Liver (tissue), 8 donors: ENCODE measurements at regions not wholly inside any gene's neighbourhood (a gene's known extent, or its start where the extent isn't known, plus 50 kb on each side); places are given as distances from the start of the nearest gene placed in this dataset.

Experiments used
- DNase-seq: peaks from one replicate; pipeline ENCODE4 v3.0.0-alpha.2; 2017; ENCODE audit warnings: low spot score
- H3K27ac ChIP-seq, 2 donors: one replicate each; pipeline ENCODE4 v1.7.0; 2013; ENCODE audit warnings: inconsistent platforms in 2 of 2, low read length in 2 of 2, control low read depth in 1 of 2, low read depth in 1 of 2, mild to moderate bottlenecking in 1 of 2
- H3K27me3 ChIP-seq, 4 donors: one replicate each; pipeline versions ENCODE4 v1.6.1 to v1.7.0; 2013; ENCODE audit warnings: low read length in 3 of 4, inconsistent platforms in 1 of 4, mild to moderate bottlenecking in 1 of 4, moderate library complexity in 1 of 4; ENCODE audit not compliant: control insufficient read depth in 4 of 4, insufficient read depth in 4 of 4
- H3K36me3 ChIP-seq, 4 donors: one replicate each; pipeline versions ENCODE4 v1.6.1 to v1.7.0; 2013; ENCODE audit warnings: low read length in 3 of 4, mild to moderate bottlenecking in 3 of 4, low read depth in 1 of 4, moderate library complexity in 1 of 4; ENCODE audit not compliant: control insufficient read depth in 4 of 4, insufficient read depth in 3 of 4
- H3K4me1 ChIP-seq, 4 donors: one replicate each; pipeline versions ENCODE4 v1.6.1 to v1.7.0; 2013; ENCODE audit warnings: low read length in 3 of 4, mild to moderate bottlenecking in 3 of 4, moderate library complexity in 1 of 4; ENCODE audit not compliant: control insufficient read depth in 4 of 4, insufficient read depth in 4 of 4
- H3K4me3 ChIP-seq, 3 donors: one replicate each; pipeline versions ENCODE4 v1.6.1 to v1.7.0; 2013; ENCODE audit warnings: low read length in 3 of 3, control low read depth in 1 of 3, low read depth in 1 of 3, mild to moderate bottlenecking in 1 of 3
- H3K9ac ChIP-seq, 2 donors: one replicate each; pipeline ENCODE4 v1.7.0; 2013; ENCODE audit warnings: low read length in 2 of 2, mild to moderate bottlenecking in 2 of 2, moderate library complexity in 2 of 2, control low read depth in 1 of 2, low read depth in 1 of 2
- H3K9me3 ChIP-seq, 4 donors: one replicate each; pipeline versions ENCODE4 v1.6.1 to v1.7.0; 2013; ENCODE audit warnings: low read length in 3 of 4; ENCODE audit not compliant: control insufficient read depth in 4 of 4
- ATF3 ChIP-seq: IDR thresholded peaks from 2 replicates; pipeline ENCODE4 v1.6.1; 2016; ENCODE audit warnings: antibody characterized with exemption
- EGR1 ChIP-seq, 2 donors: IDR thresholded peaks; 2 replicates each; pipeline ENCODE4 v1.6.1; 2016 to 2018; ENCODE audit warnings: antibody characterized with exemption in 2 of 2, low read depth in 2 of 2
- FOXA1 ChIP-seq: IDR thresholded peaks from 2 replicates; pipeline ENCODE4 v1.6.1; 2016; ENCODE audit warnings: antibody characterized with exemption
- FOXA2 ChIP-seq: IDR thresholded peaks from 2 replicates; pipeline ENCODE4 v1.6.1; 2016; ENCODE audit warnings: antibody characterized with exemption
- GABPA ChIP-seq, 2 donors: IDR thresholded peaks in 1 of 2; conservative IDR thresholded peaks in 1 of 2; 2 replicates each; pipeline ENCODE4 v1.6.1; 2016; ENCODE audit warnings: antibody characterized with exemption in 2 of 2, mild to moderate bottlenecking in 1 of 2, moderate library complexity in 1 of 2
- HNF4A ChIP-seq, 2 donors: conservative IDR thresholded peaks; 2 replicates each; pipeline ENCODE4 v1.6.1; 2016; ENCODE audit warnings: antibody characterized with exemption in 2 of 2, mild to moderate bottlenecking in 2 of 2
- HNF4G ChIP-seq: IDR thresholded peaks from 2 replicates; pipeline ENCODE4 v1.6.1; 2016; ENCODE audit warnings: antibody characterized with exemption
- JUND ChIP-seq, 2 donors: IDR thresholded peaks; 2 replicates each; pipeline ENCODE4 v1.6.1; 2016; ENCODE audit warnings: antibody characterized with exemption in 2 of 2
- NR2F2 ChIP-seq: IDR thresholded peaks from 2 replicates; pipeline ENCODE4 v1.6.1; 2016; ENCODE audit warnings: antibody characterized with exemption
- RAD21 ChIP-seq, 2 donors: IDR thresholded peaks; 2 replicates each; pipeline ENCODE4 v1.6.1; 2016; ENCODE audit warnings: antibody characterized with exemption in 2 of 2, mild to moderate bottlenecking in 2 of 2
- REST ChIP-seq: IDR thresholded peaks from 2 replicates; pipeline ENCODE4 v1.6.1; 2016; ENCODE audit warnings: antibody characterized with exemption, mild to moderate bottlenecking
- RXRA ChIP-seq, 2 donors: IDR thresholded peaks; 2 replicates each; pipeline ENCODE4 v1.6.1; 2017 to 2018; ENCODE audit warnings: antibody characterized with exemption in 2 of 2, mild to moderate bottlenecking in 1 of 2
- SP1 ChIP-seq: IDR thresholded peaks from 2 replicates; pipeline ENCODE4 v1.6.1; 2018; ENCODE audit warnings: antibody characterized with exemption, mild to moderate bottlenecking
- TAF1 ChIP-seq: conservative IDR thresholded peaks from 2 replicates; pipeline ENCODE4 v1.6.1; 2016; ENCODE audit warnings: antibody characterized with exemption, mild to moderate bottlenecking
- YY1 ChIP-seq: IDR thresholded peaks from 2 replicates; pipeline ENCODE4 v1.6.1; 2016; ENCODE audit warnings: antibody characterized with exemption, mild to moderate bottlenecking
- ZBTB33 ChIP-seq: IDR thresholded peaks from 2 replicates; pipeline ENCODE4 v1.6.1; 2016; ENCODE audit warnings: antibody characterized with exemption
- WGBS: extraction: QIAGEN DNeasy Blood & Tissue Kit; methylation state at CpG from one replicate; pipeline ENCODE4 v1.1.7; 2013; 5-methylcytosine and 5-hydroxymethylcytosine counted together
- TF ChIP-seq, protein P1 (sequence below): IDR thresholded peaks from 2 replicates; pipeline ENCODE4 v1.6.1; 2016; ENCODE audit warnings: antibody characterized with exemption
- TF ChIP-seq, protein P2 (sequence below): fragments of 150-350 bp; IDR thresholded peaks from 2 replicates; pipeline ENCODE4 v1.5.1; 2017; ENCODE audit warnings: improper control_type of control experiment, low read depth, low read length; ENCODE audit not compliant: missing input control
- donor health status: healthy.
- donor health status: healthy.
- donor health status: healthy.
- donor health status: healthy.
- donor health status: healthy.

DNA sequence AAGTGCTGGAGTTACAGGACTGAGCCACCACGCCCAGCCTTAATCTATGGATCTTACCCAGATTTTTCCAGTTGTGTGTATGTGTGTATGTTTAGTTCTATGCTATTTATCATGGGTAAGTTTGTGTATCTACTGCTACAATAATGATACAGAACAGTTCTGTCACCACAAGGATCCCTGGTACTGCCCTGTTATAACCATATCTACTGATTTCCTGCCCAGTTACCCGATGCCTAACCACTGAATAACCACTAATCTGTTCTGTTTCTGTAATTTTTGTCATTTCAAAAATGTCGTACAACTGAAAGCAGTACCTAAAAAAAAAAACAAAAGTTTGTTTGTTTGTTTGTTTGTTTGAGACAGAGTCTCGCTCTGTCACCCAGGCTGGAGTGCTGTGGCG is 123.7 kb upstream of the RAP2B start:
- H3K36me3 ChIP-seq = no peaks in the 10 kb centered on the region
- 83% methylated on average over 5 of the region's 5 CpGs for WGBS
- TF ChIP-seq ZBTB33 (no peak), ATF3 (no peak), HNF4G (no peak), YY1 (no peak), SP1 (no peak), JUND (IDR thresholded peaks at IDR 0.05) (no peak), FOXA1 (no peak), RXRA (IDR thresholded peaks at IDR 0.05) (no peak), TAF1 (no peak), NR2F2 (no peak), GABPA (IDR thresholded peaks at IDR 0.05 in 1 of 2, conservative IDR thresholded peaks at IDR 0.05 in 1 of 2) (no peak), RAD21 (IDR thresholded peaks at IDR 0.05) (no peak), HNF4A (conservative IDR thresholded peaks at IDR 0.05) (no peak)
- TF ChIP-seq, protein P1, sequence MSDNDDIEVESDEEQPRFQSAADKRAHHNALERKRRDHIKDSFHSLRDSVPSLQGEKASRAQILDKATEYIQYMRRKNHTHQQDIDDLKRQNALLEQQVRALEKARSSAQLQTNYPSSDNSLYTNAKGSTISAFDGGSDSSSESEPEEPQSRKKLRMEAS = no peak
- TF ChIP-seq, protein P2, sequence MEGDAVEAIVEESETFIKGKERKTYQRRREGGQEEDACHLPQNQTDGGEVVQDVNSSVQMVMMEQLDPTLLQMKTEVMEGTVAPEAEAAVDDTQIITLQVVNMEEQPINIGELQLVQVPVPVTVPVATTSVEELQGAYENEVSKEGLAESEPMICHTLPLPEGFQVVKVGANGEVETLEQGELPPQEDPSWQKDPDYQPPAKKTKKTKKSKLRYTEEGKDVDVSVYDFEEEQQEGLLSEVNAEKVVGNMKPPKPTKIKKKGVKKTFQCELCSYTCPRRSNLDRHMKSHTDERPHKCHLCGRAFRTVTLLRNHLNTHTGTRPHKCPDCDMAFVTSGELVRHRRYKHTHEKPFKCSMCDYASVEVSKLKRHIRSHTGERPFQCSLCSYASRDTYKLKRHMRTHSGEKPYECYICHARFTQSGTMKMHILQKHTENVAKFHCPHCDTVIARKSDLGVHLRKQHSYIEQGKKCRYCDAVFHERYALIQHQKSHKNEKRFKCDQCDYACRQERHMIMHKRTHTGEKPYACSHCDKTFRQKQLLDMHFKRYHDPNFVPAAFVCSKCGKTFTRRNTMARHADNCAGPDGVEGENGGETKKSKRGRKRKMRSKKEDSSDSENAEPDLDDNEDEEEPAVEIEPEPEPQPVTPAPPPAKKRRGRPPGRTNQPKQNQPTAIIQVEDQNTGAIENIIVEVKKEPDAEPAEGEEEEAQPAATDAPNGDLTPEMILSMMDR = no peak
- no peak overlapping the region for H3K27ac ChIP-seq
- H3K27me3 ChIP-seq = peaks cover 0 to 2% (median 0%) of the 10 kb centered on the region in 4 donors
- H3K4me1 ChIP-seq = peaks cover 0 to 2% (median 0%) of the 10 kb centered on the region in 4 donors
- H3K9ac ChIP-seq = no peak overlapping the region
- H3K4me3 ChIP-seq = no peak overlapping the region
- H3K9me3 ChIP-seq = no peaks in the 10 kb centered on the region
- DNase-seq = no peak

DNA sequence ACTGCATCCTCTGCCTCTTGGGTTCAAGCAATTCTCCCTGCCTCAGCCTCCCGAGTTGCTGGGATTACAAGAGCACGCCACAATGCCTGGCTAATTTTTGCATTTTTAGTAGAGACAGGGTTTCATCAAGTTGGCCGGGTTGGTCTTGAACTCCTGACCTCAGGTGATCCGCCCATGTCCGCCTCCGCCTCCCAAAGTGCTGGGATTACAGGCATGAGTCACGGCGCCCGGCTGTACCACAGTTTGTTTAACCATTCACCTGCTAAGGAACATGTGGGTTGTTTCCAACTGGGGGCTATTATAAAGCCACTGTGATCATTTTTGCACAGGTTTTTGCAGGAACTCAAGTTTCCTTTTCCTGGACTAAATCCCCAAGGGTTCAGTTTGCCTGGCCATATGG is 123.2 kb upstream of the RAP2B start:
- no peaks in the 10 kb centered on the region for H3K9me3 ChIP-seq
- peaks cover 0 to 2% (median 0%) of the 10 kb centered on the region in 4 donors for H3K27me3 ChIP-seq
- H3K4me1 ChIP-seq = peaks cover 0 to 2% (median 0%) of the 10 kb centered on the region in 4 donors
- no peaks in the 10 kb centered on the region for H3K36me3 ChIP-seq
- H3K9ac ChIP-seq = no peak overlapping the region
- no peak for DNase-seq
- TF ChIP-seq ZBTB33 (no peak), ATF3 (no peak), YY1 (no peak), JUND (IDR thresholded peaks at IDR 0.05) (no peak), FOXA2 (no peak), REST (no peak), TAF1 (no peak), NR2F2 (no peak), GABPA (IDR thresholded peaks at IDR 0.05 in 1 of 2, conservative IDR thresholded peaks at IDR 0.05 in 1 of 2) (no peak), HNF4A (conservative IDR thresholded peaks at IDR 0.05) (no peak), FOXA1 (no peak), EGR1 (IDR thresholded peaks at IDR 0.05; ENCODE audit: low read depth in 2 of 2) (no peak), RXRA (IDR thresholded peaks at IDR 0.05) (no peak), RAD21 (IDR thresholded peaks at IDR 0.05) (no peak), SP1 (no peak)
- TF ChIP-seq, protein P1 = no peak
- TF ChIP-seq, protein P2 = no peak
- 38% methylated on average over 9 of the region's 9 CpGs for WGBS
- H3K4me3 ChIP-seq = no peak overlapping the region
- no peak overlapping the region for H3K27ac ChIP-seq
